Suprapubic skin (tissue), 4 donors: ENCODE measurements at regions not wholly inside any gene's neighbourhood (a gene's known extent, or its start where the extent isn't known, plus 50 kb on each side); places are given as distances from the start of the nearest gene placed in this dataset.

Source experiments
- DNase-seq, 2 donors: peaks; one replicate each; pipeline ENCODE4 v3.0.0-alpha.2; 2019; ENCODE audit warnings: low spot score in 2 of 2
- H3K27ac ChIP-seq: fragments of 200-600 bp; sonication (generic); one replicate; pipeline ENCODE4 v1.5.1; 2019
- H3K27me3 ChIP-seq: fragments of 200-600 bp; sonication (generic); one replicate; pipeline ENCODE4 v1.5.1; 2019
- H3K36me3 ChIP-seq: fragments of 200-600 bp; sonication (generic); one replicate; pipeline ENCODE4 v1.5.1; 2019
- H3K4me1 ChIP-seq: fragments of 200-600 bp; sonication (generic); one replicate; pipeline ENCODE4 v1.5.1; 2019
- H3K4me3 ChIP-seq: fragments of 200-600 bp; sonication (generic); one replicate; pipeline ENCODE4 v1.5.1; 2019; ENCODE audit warnings: mild to moderate bottlenecking
- H3K9me3 ChIP-seq: fragments of 200-600 bp; sonication (generic); one replicate; pipeline ENCODE4 v1.5.1; 2019
- EP300 ChIP-seq: sonication (generic); formaldehyde crosslinking; IDR thresholded peaks from one replicate; pipeline ENCODE4 v1.6.1; 2017; ENCODE audit warnings: antibody characterized with exemption
- POLR2A ChIP-seq, 2 donors: fragments of 450-650 bp; IDR thresholded peaks; one replicate each; pipeline ENCODE4 v1.6.1; 2017; ENCODE audit warnings: antibody characterized with exemption in 2 of 2, mild to moderate bottlenecking in 2 of 2, moderate library complexity in 2 of 2
- POLR2AphosphoS5 ChIP-seq, 3 donors: sonication (generic); formaldehyde crosslinking; IDR thresholded peaks; one replicate each; pipeline ENCODE4 v1.6.1; 2017; ENCODE audit warnings: antibody characterized with exemption in 3 of 3
- WGBS: methylation state at CpG from one replicate; pipeline ENCODE4 v1.1.5; 2018; 5-methylcytosine and 5-hydroxymethylcytosine counted together
- TF ChIP-seq, protein P1 (sequence below), 2 donors: fragments of 200-600 bp in 1 of 2; fragments of 450-650 bp in 1 of 2; sonication (generic) in 1 of 2; IDR thresholded peaks; one replicate each; pipeline ENCODE4 v1.5.1; 2016 to 2019; ENCODE audit warnings: antibody characterized with exemption in 2 of 2, mild to moderate bottlenecking in 1 of 2, moderate library complexity in 1 of 2

DNA sequence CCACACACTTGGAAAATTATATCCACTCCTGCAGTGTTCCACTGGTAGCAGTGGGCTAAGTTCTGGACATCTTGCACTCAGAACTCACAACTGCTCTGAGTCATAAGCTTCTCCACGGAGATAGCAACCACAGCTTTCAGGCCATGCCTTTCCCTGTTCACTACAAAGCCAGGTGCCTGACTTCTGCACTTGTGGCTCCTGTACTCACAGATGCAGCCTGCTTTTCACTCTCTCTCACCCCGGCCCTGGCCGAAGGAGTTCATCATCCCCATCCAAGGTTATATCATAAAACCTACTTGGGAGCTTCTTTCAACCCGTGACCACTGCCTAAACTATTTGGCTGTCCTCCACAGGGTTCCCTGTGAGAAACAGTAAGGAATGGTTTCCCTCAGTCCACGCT is 999.4 kb downstream of the GLUD2 start:
- H3K4me1 ChIP-seq = no peaks in the 10 kb centered on the region
- no peaks in the 10 kb centered on the region for H3K36me3 ChIP-seq

DNA sequence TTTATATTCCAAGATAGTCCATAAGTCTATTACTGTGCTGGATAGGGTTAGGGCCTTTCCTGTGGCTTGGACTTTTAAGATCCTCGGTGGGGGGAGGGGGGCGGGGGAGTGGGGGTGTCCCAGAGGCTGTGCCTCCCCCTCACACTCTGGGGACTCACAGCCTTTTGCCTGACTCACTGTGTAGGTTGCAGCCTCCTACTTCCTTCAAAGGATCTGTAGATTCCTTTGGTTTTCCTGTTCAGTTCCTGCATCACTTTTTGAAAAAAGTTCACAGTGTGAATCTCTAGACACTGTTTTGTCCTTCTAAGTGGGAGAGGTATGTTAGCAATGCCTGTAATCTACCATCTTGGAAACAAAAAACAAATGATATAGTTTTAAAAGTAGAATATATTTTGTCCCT is 999.9 kb downstream of the GLUD2 start:
- WGBS = 16% methylated on average over 2 of the region's 2 CpGs
- TF ChIP-seq POLR2A (IDR thresholded peaks at IDR 0.05) (no peak), POLR2AphosphoS5 (IDR thresholded peaks at IDR 0.05) (no peak), EP300 (no peak)
- TF ChIP-seq, protein P1, sequence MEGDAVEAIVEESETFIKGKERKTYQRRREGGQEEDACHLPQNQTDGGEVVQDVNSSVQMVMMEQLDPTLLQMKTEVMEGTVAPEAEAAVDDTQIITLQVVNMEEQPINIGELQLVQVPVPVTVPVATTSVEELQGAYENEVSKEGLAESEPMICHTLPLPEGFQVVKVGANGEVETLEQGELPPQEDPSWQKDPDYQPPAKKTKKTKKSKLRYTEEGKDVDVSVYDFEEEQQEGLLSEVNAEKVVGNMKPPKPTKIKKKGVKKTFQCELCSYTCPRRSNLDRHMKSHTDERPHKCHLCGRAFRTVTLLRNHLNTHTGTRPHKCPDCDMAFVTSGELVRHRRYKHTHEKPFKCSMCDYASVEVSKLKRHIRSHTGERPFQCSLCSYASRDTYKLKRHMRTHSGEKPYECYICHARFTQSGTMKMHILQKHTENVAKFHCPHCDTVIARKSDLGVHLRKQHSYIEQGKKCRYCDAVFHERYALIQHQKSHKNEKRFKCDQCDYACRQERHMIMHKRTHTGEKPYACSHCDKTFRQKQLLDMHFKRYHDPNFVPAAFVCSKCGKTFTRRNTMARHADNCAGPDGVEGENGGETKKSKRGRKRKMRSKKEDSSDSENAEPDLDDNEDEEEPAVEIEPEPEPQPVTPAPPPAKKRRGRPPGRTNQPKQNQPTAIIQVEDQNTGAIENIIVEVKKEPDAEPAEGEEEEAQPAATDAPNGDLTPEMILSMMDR (IDR thresholded peaks at IDR 0.05) = no peak
- H3K4me3 ChIP-seq = no peak overlapping the region

More for the DNA sequence above, 999.4 kb downstream of the GLUD2 start:
- Histone ChIP-seq H3K27ac (no peak overlapping the region), H3K4me3 (no peak overlapping the region), H3K27me3 (no peaks in the 10 kb centered on the region), H3K9me3 (no peaks in the 10 kb centered on the region)
- no peak for DNase-seq
- no peak for TF ChIP-seq EP300
- TF ChIP-seq POLR2A (IDR thresholded peaks at IDR 0.05) = no peak
- TF ChIP-seq POLR2AphosphoS5 (IDR thresholded peaks at IDR 0.05) = no peak
- TF ChIP-seq, protein P1 (IDR thresholded peaks at IDR 0.05) = no peak
- 72% methylated on average over 5 of the region's 5 CpGs for WGBS

DNA sequence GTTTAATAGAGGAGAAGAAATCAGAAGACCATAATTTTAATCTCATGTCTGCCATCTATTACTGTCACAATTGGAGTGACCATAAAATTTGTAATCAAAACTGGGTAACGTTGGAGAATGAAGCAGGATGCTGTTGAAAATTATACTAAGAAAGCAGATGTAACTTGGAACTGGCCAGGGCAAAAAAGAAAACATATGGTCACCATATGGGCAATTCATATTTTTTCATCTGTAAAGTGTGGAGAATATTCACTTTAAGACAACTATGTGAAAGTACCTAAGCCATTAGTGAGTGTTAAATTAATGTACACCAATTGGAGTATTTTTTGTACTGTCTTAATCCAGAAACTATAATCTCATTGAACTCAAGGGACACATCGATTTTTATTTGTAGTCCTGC is 1008.0 kb downstream of the GLUD2 start:
- Histone ChIP-seq H3K4me1 (no peaks in the 10 kb centered on the region), H3K36me3 (no peaks in the 10 kb centered on the region), H3K27ac (no peak overlapping the region), H3K9me3 (no peaks in the 10 kb centered on the region), H3K27me3 (no peaks in the 10 kb centered on the region), H3K4me3 (no peak overlapping the region)
- WGBS = 36% methylated on average over 2 of the region's 2 CpGs
- TF ChIP-seq POLR2A (IDR thresholded peaks at IDR 0.05) (no peak), POLR2AphosphoS5 (IDR thresholded peaks at IDR 0.05) (no peak), EP300 (no peak)
- TF ChIP-seq, protein P1 (IDR thresholded peaks at IDR 0.05) = no peak
- DNase-seq = no peak

More for the DNA sequence above, 999.9 kb downstream of the GLUD2 start:
- H3K9me3 ChIP-seq = no peaks in the 10 kb centered on the region
- DNase-seq = no peak
- no peaks in the 10 kb centered on the region for H3K36me3 ChIP-seq
- no peaks in the 10 kb centered on the region for H3K27me3 ChIP-seq
- no peaks in the 10 kb centered on the region for H3K4me1 ChIP-seq
- no peak overlapping the region for H3K27ac ChIP-seq

DNA sequence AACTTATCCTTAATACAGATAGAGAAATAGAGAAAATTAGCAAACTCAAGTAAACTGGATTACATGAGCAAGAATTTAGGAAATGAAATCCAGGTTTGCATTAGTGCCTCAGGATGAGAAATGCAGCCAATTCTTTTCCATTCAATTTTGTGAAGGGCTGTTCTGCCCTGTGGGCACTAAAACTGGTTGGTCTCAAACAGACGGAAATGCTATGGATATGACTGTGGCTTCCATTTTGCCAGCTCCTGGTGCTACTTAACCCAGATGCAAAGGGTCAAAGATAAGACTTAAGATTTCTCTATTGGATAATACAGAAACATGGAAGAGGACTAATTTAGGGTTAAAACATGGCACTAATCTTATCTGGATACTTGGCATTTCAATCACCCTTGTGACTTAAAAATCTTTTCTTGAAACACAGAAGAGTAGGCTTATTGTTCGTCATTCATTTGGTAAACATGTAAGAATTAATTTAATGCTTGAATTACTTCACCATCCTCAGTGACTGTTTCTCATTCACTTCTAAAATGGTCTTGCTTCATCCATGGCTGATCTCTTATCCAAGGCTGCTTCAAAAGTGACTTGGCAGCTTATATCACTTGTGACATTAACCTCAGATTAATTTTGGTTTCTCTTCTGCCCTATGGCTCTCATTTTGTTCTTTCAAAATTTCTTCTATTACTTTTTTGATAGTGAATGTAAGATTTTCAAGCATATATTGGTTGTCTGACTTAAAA is 1008.7 kb downstream of the GLUD2 start:
- H3K27me3 ChIP-seq = no peaks in the 10 kb centered on the region
- H3K9me3 ChIP-seq = no peaks in the 10 kb centered on the region
- H3K4me1 ChIP-seq = no peaks in the 10 kb centered on the region
- 37% methylated on average over 2 of the region's 2 CpGs for WGBS
- TF ChIP-seq POLR2A (IDR thresholded peaks at IDR 0.05) = no peak
- TF ChIP-seq, protein P1 (IDR thresholded peaks at IDR 0.05) = no peak
- no peak for TF ChIP-seq POLR2AphosphoS5 (IDR thresholded peaks at IDR 0.05)
- TF ChIP-seq EP300 = no peak
- no peaks in the 10 kb centered on the region for H3K36me3 ChIP-seq
- DNase-seq = no peak
- no peak overlapping the region for H3K27ac ChIP-seq
- H3K4me3 ChIP-seq = no peak overlapping the region

DNA sequence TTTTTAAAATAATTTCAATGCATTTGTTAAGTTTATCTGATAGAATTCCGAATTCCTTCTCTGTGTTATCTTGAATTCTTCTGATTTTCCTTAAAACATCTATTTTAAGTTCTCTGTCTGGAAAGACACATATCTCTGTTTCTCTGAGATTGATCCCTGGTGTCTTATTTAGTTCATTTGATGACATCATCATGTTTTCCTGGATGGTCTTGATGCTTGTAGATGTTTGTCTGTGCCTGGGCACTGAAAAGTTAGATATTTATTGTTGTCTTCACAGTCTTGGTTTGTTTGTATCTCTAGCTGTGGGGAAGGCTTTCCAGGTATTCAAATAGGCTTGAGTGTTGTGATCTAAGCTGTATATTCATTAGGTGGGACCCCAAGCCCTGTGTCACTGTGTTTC is 1028.8 kb downstream of the GLUD2 start:
- no peaks in the 10 kb centered on the region for H3K4me1 ChIP-seq
- WGBS = 58% methylated on average over 1 of the region's 1 CpG

More for the DNA sequence above, 1028.8 kb downstream of the GLUD2 start:
- DNase-seq = no peak
- Histone ChIP-seq H3K27ac (no peak overlapping the region), H3K27me3 (no peaks in the 10 kb centered on the region), H3K36me3 (no peaks in the 10 kb centered on the region), H3K9me3 (no peaks in the 10 kb centered on the region), H3K4me3 (no peak overlapping the region)
- TF ChIP-seq POLR2A (IDR thresholded peaks at IDR 0.05) (no peak), POLR2AphosphoS5 (IDR thresholded peaks at IDR 0.05) (no peak), EP300 (no peak)
- TF ChIP-seq, protein P1 (IDR thresholded peaks at IDR 0.05) = no peak
